HG03460 (cell line): ENCODE measurements at regions not wholly inside any gene's neighbourhood (a gene's known extent, or its start where the extent isn't known, plus 50 kb on each side); places are given as distances from the start of the nearest gene placed in this dataset.
"Not testable (repeated sequence)": the region's sequence is repeated elsewhere in the genome, so short reads cannot be mapped to it uniquely, and the experiment has no call there.

Experiments used
- ATAC-seq: cut with Tn5 transposase; IDR thresholded peaks from one replicate; pipeline ENCODE4 v1.9.1; 2021; ENCODE audit not compliant: unreplicated experiment

GRCh38 chr5:152606776-152607364 is 201.8 kb upstream of the NMUR2 start:
- no peak for ATAC-seq

- ATAC-seq, result no peak
Measured at GRCh38 chr5:152607401-152608160, 202.5 kb upstream of the NMUR2 start.

- no peak for ATAC-seq
Measured at GRCh38 chr5:152608458-152608857, 203.4 kb upstream of the NMUR2 start.

- no peak for ATAC-seq
Measured at GRCh38 chr5:152619756-152620155, 214.7 kb upstream of the NMUR2 start.

- ATAC-seq, result no peak
Measured at GRCh38 chr5:152622628-152623027, 217.5 kb upstream of the NMUR2 start.

- ATAC-seq, result no peak
Measured at GRCh38 chr5:152623951-152624350, 218.9 kb upstream of the NMUR2 start.

GRCh38 chr5:152625696-152626095 is 220.6 kb upstream of the NMUR2 start:
- no peak for ATAC-seq

- ATAC-seq, result no peak
Measured at GRCh38 chr5:152631221-152631620, 226.1 kb upstream of the NMUR2 start.

GRCh38 chr5:152632360-152632759 is 227.3 kb upstream of the NMUR2 start:
- no peak for ATAC-seq

- no peak for ATAC-seq
Measured at GRCh38 chr5:152634586-152634985, 229.5 kb upstream of the NMUR2 start.

GRCh38 chr5:152638996-152639552 is 234.0 kb upstream of the NMUR2 start:
- no peak for ATAC-seq

GRCh38 chr5:152641970-152642805 is 237.1 kb upstream of the NMUR2 start:
- no peak for ATAC-seq

- no peak for ATAC-seq
Measured at GRCh38 chr5:152642880-152643279, 237.8 kb upstream of the NMUR2 start.

- ATAC-seq, result no peak
Measured at GRCh38 chr5:152644029-152644728, 239.1 kb upstream of the NMUR2 start.

- no peak for ATAC-seq
Measured at GRCh38 chr5:152649609-152650008, 244.5 kb upstream of the NMUR2 start.

GRCh38 chr5:152650413-152650812 is 245.3 kb upstream of the NMUR2 start:
- no peak for ATAC-seq

- not testable (repeated sequence) for ATAC-seq
Measured at GRCh38 chr5:152659470-152659869, 254.4 kb upstream of the NMUR2 start.

- ATAC-seq, result no peak
Measured at GRCh38 chr5:152673601-152674000, 268.5 kb upstream of the NMUR2 start.

GRCh38 chr5:152674403-152674802 is 269.3 kb upstream of the NMUR2 start:
- ATAC-seq, result no peak

GRCh38 chr5:152676196-152676595 is 271.1 kb upstream of the NMUR2 start:
- no peak for ATAC-seq

GRCh38 chr5:152683205-152683604 is 278.1 kb upstream of the NMUR2 start:
- no peak for ATAC-seq
